ENCODE measurements at regions not wholly inside any gene's neighbourhood (a gene's known extent, or its start where the extent isn't known, plus 50 kb on each side); places are given as distances from the start of the nearest gene placed in this dataset.

GRCh38 chr11:91639359-91639758 is 585.3 kb upstream of the FAT3 start:
- no peak for DNase-seq (ENCODE audit: low read depth in 2 of 2)
- TF ChIP-seq, protein P1, sequence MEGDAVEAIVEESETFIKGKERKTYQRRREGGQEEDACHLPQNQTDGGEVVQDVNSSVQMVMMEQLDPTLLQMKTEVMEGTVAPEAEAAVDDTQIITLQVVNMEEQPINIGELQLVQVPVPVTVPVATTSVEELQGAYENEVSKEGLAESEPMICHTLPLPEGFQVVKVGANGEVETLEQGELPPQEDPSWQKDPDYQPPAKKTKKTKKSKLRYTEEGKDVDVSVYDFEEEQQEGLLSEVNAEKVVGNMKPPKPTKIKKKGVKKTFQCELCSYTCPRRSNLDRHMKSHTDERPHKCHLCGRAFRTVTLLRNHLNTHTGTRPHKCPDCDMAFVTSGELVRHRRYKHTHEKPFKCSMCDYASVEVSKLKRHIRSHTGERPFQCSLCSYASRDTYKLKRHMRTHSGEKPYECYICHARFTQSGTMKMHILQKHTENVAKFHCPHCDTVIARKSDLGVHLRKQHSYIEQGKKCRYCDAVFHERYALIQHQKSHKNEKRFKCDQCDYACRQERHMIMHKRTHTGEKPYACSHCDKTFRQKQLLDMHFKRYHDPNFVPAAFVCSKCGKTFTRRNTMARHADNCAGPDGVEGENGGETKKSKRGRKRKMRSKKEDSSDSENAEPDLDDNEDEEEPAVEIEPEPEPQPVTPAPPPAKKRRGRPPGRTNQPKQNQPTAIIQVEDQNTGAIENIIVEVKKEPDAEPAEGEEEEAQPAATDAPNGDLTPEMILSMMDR (IDR thresholded peaks at IDR 0.05; ENCODE audit: low read depth, low read length) = no peak
- H3K4me3 ChIP-seq (replicated peaks in 1 of 2; ENCODE audit: low read depth in 2 of 2, low read length in 2 of 2) = no peak overlapping the region

GRCh38 chr11:91630916-91631673 is 593.5 kb upstream of the FAT3 start:
- TF ChIP-seq, protein P1 (IDR thresholded peaks at IDR 0.05; ENCODE audit: low read depth, low read length) = no peak
- H3K4me3 ChIP-seq (replicated peaks in 1 of 2; ENCODE audit: low read depth in 2 of 2, low read length in 2 of 2) = no peak overlapping the region
- no peak for DNase-seq (ENCODE audit: low read depth in 2 of 2)

DNA sequence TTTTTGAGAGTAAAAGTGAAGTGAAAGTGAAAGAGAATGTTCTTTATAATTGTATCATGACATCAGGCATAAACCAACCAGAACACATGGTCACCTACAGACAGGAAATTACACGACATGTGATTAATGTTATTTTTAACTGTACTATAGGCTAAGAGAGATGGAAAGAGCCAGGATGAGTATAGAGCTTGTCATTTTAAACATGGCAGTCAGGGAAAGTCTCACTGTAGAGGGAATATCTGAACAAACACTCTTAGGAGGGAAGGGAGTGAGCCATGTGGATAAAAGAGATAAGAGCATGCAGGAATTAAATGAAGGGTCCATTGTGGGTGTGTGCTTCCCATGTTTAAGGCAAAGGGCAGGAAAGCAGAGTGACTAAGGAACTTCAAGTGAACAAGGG is 599.1 kb upstream of the FAT3 start:
- DNase-seq (ENCODE audit: low read depth in 2 of 2) = no peak
- TF ChIP-seq, protein P1 (IDR thresholded peaks at IDR 0.05; ENCODE audit: low read depth, low read length) = no peak
- H3K4me3 ChIP-seq (replicated peaks in 1 of 2; ENCODE audit: low read depth in 2 of 2, low read length in 2 of 2) = no peak overlapping the region

- TF ChIP-seq, protein P1 (IDR thresholded peaks at IDR 0.05; ENCODE audit: low read depth, low read length) = no peak
- no peak for DNase-seq (ENCODE audit: low read depth in 2 of 2)
- H3K4me3 ChIP-seq (replicated peaks in 1 of 2; ENCODE audit: low read depth in 2 of 2, low read length in 2 of 2) = no peak overlapping the region
Observed at GRCh38 chr11:91624021-91624420, 600.6 kb upstream of the FAT3 start.

GRCh38 chr11:91608677-91609076 is 615.9 kb upstream of the FAT3 start:
- TF ChIP-seq, protein P1 (IDR thresholded peaks at IDR 0.05; ENCODE audit: low read depth, low read length) = no peak
- DNase-seq (ENCODE audit: low read depth in 2 of 2) = no peak
- H3K4me3 ChIP-seq (replicated peaks in 1 of 2; ENCODE audit: low read depth in 2 of 2, low read length in 2 of 2) = no peak overlapping the region

DNA sequence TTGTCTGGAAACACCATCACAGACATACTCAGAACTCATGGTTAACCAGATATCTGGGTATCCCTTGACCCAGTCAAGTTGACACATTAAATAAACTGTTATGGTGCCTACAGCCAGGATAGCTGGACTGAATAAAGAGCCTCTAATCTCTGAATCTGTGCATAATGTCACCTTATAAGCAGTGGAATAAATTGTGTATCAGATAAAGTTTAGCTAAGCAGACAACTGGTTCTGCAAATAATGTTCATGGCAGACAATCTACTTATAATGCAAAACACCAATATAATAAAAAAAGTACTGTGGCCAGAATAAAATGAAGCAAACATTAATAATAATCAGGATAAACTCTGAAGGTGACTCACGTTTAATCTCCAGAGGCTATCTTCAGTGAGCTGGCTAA is 628.5 kb upstream of the FAT3 start:
- no peak for DNase-seq (ENCODE audit: low read depth in 2 of 2)
- TF ChIP-seq, protein P1 (IDR thresholded peaks at IDR 0.05; ENCODE audit: low read depth, low read length) = no peak
- H3K4me3 ChIP-seq (replicated peaks in 1 of 2; ENCODE audit: low read depth in 2 of 2, low read length in 2 of 2) = no peak overlapping the region

DNA sequence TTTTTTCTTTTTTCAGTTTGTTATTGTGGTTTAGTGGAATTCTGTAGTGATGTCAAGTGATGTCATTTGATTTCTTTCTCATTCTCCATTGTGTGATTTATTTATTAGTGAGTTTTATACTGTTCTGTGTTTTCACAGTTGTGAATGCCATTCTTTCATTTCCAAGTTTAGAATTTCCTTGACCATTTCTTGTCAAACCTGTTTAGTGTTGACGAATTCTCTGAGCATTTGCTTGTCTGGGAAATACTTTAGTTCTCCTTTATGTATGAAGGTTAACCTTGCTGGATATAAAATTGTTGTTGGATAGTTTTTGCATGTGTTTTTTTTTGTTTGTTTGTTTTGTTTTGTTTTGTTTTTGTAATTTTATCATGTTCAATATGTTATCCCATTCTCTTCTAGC is 633.6 kb upstream of the FAT3 start:
- TF ChIP-seq, protein P1 (IDR thresholded peaks at IDR 0.05; ENCODE audit: low read depth, low read length) = no peak
- no peak for DNase-seq (ENCODE audit: low read depth in 2 of 2)
- H3K4me3 ChIP-seq (replicated peaks in 1 of 2; ENCODE audit: low read depth in 2 of 2, low read length in 2 of 2) = no peak overlapping the region

All from cardiac fibroblast (primary cell).